ENCODE measurements at regions not wholly inside any gene's neighbourhood (a gene's known extent, or its start where the extent isn't known, plus 50 kb on each side); places are given as distances from the start of the nearest gene placed in this dataset.

DNA sequence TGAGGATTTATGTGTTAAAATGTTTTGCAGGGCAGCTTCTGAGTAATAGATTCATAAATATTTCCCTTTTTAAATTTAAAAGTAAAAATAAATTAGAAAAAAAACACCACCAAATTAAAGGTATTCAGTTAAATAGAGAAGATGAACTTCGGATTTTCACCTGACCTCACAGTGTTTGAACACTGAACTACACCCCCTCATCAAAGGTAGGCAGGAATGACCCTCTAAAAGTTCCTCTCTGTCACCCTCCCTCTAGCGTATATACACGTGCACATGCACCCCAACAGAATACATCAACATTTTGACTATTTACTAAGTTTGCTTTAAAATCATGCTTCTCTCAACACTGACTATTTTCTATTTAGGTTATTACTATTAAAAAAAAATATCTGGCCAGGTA lies 528.3 kb downstream of the QKI start:
- no peak for ATAC-seq
- TF ChIP-seq OSR1 (CRISPR knock-in tag; IDR thresholded peaks at IDR 0.05) (no peak), GLIS3 (CRISPR knock-in tag; IDR thresholded peaks at IDR 0.05) (no peak), TSHZ2 (CRISPR knock-in tag; IDR thresholded peaks at IDR 0.05) (no peak), PATZ1 (CRISPR knock-in tag; IDR thresholded peaks at IDR 0.05; ENCODE audit: borderline replicate concordance) (no peak), RARB (CRISPR knock-in tag; IDR thresholded peaks at IDR 0.05) (no peak), ZFP30 (CRISPR knock-in tag; IDR thresholded peaks at IDR 0.05) (no peak)
- TF ChIP-seq, protein P1, sequence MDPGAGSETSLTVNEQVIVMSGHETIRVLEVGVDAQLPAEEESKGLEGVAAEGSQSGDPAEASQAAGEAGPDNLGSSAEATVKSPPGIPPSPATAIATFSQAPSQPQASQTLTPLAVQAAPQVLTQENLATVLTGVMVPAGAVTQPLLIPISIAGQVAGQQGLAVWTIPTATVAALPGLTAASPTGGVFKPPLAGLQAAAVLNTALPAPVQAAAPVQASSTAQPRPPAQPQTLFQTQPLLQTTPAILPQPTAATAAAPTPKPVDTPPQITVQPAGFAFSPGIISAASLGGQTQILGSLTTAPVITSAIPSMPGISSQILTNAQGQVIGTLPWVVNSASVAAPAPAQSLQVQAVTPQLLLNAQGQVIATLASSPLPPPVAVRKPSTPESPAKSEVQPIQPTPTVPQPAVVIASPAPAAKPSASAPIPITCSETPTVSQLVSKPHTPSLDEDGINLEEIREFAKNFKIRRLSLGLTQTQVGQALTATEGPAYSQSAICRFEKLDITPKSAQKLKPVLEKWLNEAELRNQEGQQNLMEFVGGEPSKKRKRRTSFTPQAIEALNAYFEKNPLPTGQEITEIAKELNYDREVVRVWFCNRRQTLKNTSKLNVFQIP (CRISPR knock-in tag; IDR thresholded peaks at IDR 0.05; ENCODE audit: borderline replicate concordance, low read depth), result no peak
- TF ChIP-seq, protein P2, sequence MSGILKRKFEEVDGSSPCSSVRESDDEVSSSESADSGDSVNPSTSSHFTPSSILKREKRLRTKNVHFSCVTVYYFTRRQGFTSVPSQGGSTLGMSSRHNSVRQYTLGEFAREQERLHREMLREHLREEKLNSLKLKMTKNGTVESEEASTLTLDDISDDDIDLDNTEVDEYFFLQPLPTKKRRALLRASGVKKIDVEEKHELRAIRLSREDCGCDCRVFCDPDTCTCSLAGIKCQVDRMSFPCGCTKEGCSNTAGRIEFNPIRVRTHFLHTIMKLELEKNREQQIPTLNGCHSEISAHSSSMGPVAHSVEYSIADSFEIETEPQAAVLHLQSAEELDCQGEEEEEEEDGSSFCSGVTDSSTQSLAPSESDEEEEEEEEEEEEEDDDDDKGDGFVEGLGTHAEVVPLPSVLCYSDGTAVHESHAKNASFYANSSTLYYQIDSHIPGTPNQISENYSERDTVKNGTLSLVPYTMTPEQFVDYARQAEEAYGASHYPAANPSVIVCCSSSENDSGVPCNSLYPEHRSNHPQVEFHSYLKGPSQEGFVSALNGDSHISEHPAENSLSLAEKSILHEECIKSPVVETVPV (CRISPR knock-in tag; IDR thresholded peaks at IDR 0.05), result no peak

DNA sequence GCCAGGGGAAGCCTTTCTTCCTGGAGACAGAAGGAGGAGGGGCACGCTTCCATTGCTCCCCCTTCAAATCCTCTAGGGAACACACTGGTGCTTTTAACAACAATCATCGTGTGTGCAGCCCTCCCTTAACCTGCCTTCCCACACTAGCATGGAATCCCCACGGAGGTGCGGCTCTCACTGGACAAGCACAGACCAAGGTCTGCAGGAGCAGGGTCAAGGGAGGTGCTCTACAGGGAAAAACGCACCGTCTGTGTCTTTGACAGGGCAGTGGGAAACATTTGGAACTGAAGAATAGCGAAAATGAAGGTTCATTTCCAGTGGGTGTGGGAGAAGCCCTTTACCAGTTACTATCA lies 527.1 kb downstream of the QKI start:
- ATAC-seq, result no peak
- no peak for TF ChIP-seq PPARA (CRISPR knock-in tag; IDR thresholded peaks at IDR 0.05; ENCODE audit: borderline replicate concordance)
- no peak for TF ChIP-seq RARB (CRISPR knock-in tag; IDR thresholded peaks at IDR 0.05)
- TF ChIP-seq, protein P1 (CRISPR knock-in tag; IDR thresholded peaks at IDR 0.05; ENCODE audit: borderline replicate concordance, low read depth), result no peak
- no peak for TF ChIP-seq ZFP3 (CRISPR knock-in tag; IDR thresholded peaks at IDR 0.05)
- TF ChIP-seq ZNF70 (CRISPR knock-in tag; IDR thresholded peaks at IDR 0.05), result no peak
- no peak for TF ChIP-seq ZFP30 (CRISPR knock-in tag; IDR thresholded peaks at IDR 0.05)
- TF ChIP-seq TCF4 (CRISPR knock-in tag; IDR thresholded peaks at IDR 0.05; ENCODE audit: borderline replicate concordance), result no peak
- TF ChIP-seq ZNF8 (CRISPR knock-in tag; IDR thresholded peaks at IDR 0.05), result no peak
- no peak for TF ChIP-seq ZNF565 (CRISPR knock-in tag; conservative IDR thresholded peaks at IDR 0.05; ENCODE audit: low read depth)

- no peak for ATAC-seq
- TF ChIP-seq ARNTL (CRISPR knock-in tag; IDR thresholded peaks at IDR 0.05; ENCODE audit: borderline replicate concordance, low read depth), result no peak
- TF ChIP-seq PATZ1 (CRISPR knock-in tag; IDR thresholded peaks at IDR 0.05; ENCODE audit: borderline replicate concordance), result no peak
- TF ChIP-seq, protein P1 (CRISPR knock-in tag; IDR thresholded peaks at IDR 0.05; ENCODE audit: borderline replicate concordance, low read depth), result no peak
- no peak for TF ChIP-seq GLIS3 (CRISPR knock-in tag; IDR thresholded peaks at IDR 0.05)
- TF ChIP-seq TSHZ2 (CRISPR knock-in tag; IDR thresholded peaks at IDR 0.05), result no peak
- no peak for TF ChIP-seq ZNF70 (CRISPR knock-in tag; IDR thresholded peaks at IDR 0.05)
- TF ChIP-seq ZFP30 (CRISPR knock-in tag; IDR thresholded peaks at IDR 0.05), result no peak
- TF ChIP-seq ZC3H10 (CRISPR knock-in tag; IDR thresholded peaks at IDR 0.05), result no peak
- TF ChIP-seq TCF4 (CRISPR knock-in tag; IDR thresholded peaks at IDR 0.05; ENCODE audit: borderline replicate concordance), result no peak
- TF ChIP-seq ZNF8 (CRISPR knock-in tag; IDR thresholded peaks at IDR 0.05), result no peak
- no peak for TF ChIP-seq OSR1 (CRISPR knock-in tag; IDR thresholded peaks at IDR 0.05)
These were observed 526.4 kb downstream of the QKI start for GRCh38 chr6:163940705-163941623.

Data from SK-N-SH treated with all-trans-retinoic acid at 6 μM for 48 hours (cell line).